ENCODE measurements at regions not wholly inside any gene's neighbourhood (a gene's known extent, or its start where the extent isn't known, plus 50 kb on each side); places are given as distances from the start of the nearest gene placed in this dataset.

- POLR2A ChIA-PET = no interaction called here
- H3K9me3 Mint-ChIP-seq (ENCODE audit: insufficient read depth) = no peaks in the 10 kb centered on the region
Observed at GRCh38 chr16:79769270-79769927, 168.9 kb upstream of the MAF start.

GRCh38 chr16:79768276-79768970 is 167.9 kb upstream of the MAF start:
- ATAC-seq (no peak), DNase-seq (no peak)
- CTCF ChIA-PET = interaction anchor here (1.0 kb wide), 1 partner anchor 8 kb away, joined by 3 read pairs; no protein-coding TSS in a partner anchor
- H3K27me3 Mint-ChIP-seq (ENCODE audit: low read depth) = peaks cover 15% of the 10 kb centered on the region
- POLR2A ChIA-PET = no interaction called here
- no peaks in the 10 kb centered on the region for H3K36me3 Mint-ChIP-seq (ENCODE audit: low read depth)
- no peak overlapping the region for H3K4me3 Mint-ChIP-seq
- H3K27ac Mint-ChIP-seq = no peak overlapping the region
- H3K4me1 Mint-ChIP-seq (ENCODE audit: low read depth) = peaks cover 9% of the 10 kb centered on the region
- H3K9me3 Mint-ChIP-seq (ENCODE audit: insufficient read depth) = no peaks in the 10 kb centered on the region

More at GRCh38 chr16:79769270-79769927, 168.9 kb upstream of the MAF start:
- Mint-ChIP-seq H3K36me3 (ENCODE audit: low read depth) (no peaks in the 10 kb centered on the region), H3K4me3 (peak overlapping the region; percentile 79), H3K27ac (no peak overlapping the region), H3K4me1 (ENCODE audit: low read depth) (peaks cover 9% of the 10 kb centered on the region), H3K27me3 (ENCODE audit: low read depth) (peaks cover 15% of the 10 kb centered on the region)
- CTCF ChIA-PET = interaction anchor here (1.0 kb wide), 1 partner anchor 9 kb away, joined by 3 read pairs; no protein-coding TSS in a partner anchor
- DNase-seq (no peak), ATAC-seq (no peak)

- Mint-ChIP-seq H3K4me3 (no peak overlapping the region), H3K36me3 (ENCODE audit: low read depth) (no peaks in the 10 kb centered on the region), H3K9me3 (ENCODE audit: insufficient read depth) (no peaks in the 10 kb centered on the region), H3K27me3 (ENCODE audit: low read depth) (peaks cover 15% of the 10 kb centered on the region), H3K27ac (no peak overlapping the region), H3K4me1 (ENCODE audit: low read depth) (peaks cover 9% of the 10 kb centered on the region)
- CTCF ChIA-PET = interaction anchor here (0.6 kb wide), 1 partner anchor 759 kb away, joined by 3 read pairs; no protein-coding TSS in a partner anchor
- ATAC-seq (no peak), DNase-seq (no peak)
- POLR2A ChIA-PET = no interaction called here
Observed at GRCh38 chr16:79767421-79768275, 167.1 kb upstream of the MAF start.

GRCh38 chr16:79765901-79766394 is 165.4 kb upstream of the MAF start:
- Mint-ChIP-seq H3K27ac (no peak overlapping the region), H3K4me3 (no peak overlapping the region), H3K9me3 (ENCODE audit: insufficient read depth) (no peaks in the 10 kb centered on the region), H3K36me3 (ENCODE audit: low read depth) (no peaks in the 10 kb centered on the region), H3K27me3 (ENCODE audit: low read depth) (peaks cover 8% of the 10 kb centered on the region), H3K4me1 (ENCODE audit: low read depth) (peaks cover 7% of the 10 kb centered on the region)
- ChIA-PET CTCF (no interaction called here), POLR2A (interaction anchor here (0.6 kb wide), 1 partner anchor 1803 kb away, joined by 3 read pairs; no protein-coding TSS in a partner anchor)
- ATAC-seq (no peak), DNase-seq (no peak)

- no peak for DNase-seq
- ChIA-PET CTCF (no interaction called here), POLR2A (no interaction called here)
- Mint-ChIP-seq H3K27me3 (ENCODE audit: low read depth) (peaks cover 5% of the 10 kb centered on the region), H3K9me3 (ENCODE audit: insufficient read depth) (no peaks in the 10 kb centered on the region), H3K36me3 (ENCODE audit: low read depth) (no peaks in the 10 kb centered on the region), H3K4me1 (ENCODE audit: low read depth) (peaks cover 3% of the 10 kb centered on the region), H3K27ac (no peak overlapping the region), H3K4me3 (no peak overlapping the region)
- ATAC-seq = no peak
Observed at GRCh38 chr16:79765431-79765830, 164.9 kb upstream of the MAF start.

GRCh38 chr16:79764415-79765110 is 164.0 kb upstream of the MAF start:
- ChIA-PET POLR2A (no interaction called here), CTCF (no interaction called here)
- peaks cover 4% of the 10 kb centered on the region for H3K27me3 Mint-ChIP-seq (ENCODE audit: low read depth)
- no peak for ATAC-seq
- no peaks in the 10 kb centered on the region for H3K36me3 Mint-ChIP-seq (ENCODE audit: low read depth)
- no peaks in the 10 kb centered on the region for H3K9me3 Mint-ChIP-seq (ENCODE audit: insufficient read depth)
- H3K27ac Mint-ChIP-seq = no peak overlapping the region
- no peak overlapping the region for H3K4me3 Mint-ChIP-seq
- no peak for DNase-seq
- no peaks in the 10 kb centered on the region for H3K4me1 Mint-ChIP-seq (ENCODE audit: low read depth)

GRCh38 chr16:79762217-79762616 is 161.7 kb upstream of the MAF start:
- POLR2A ChIA-PET = interaction anchor here (0.6 kb wide), 1 partner anchor 300 kb away, joined by 3 read pairs; no protein-coding TSS in a partner anchor
- no peaks in the 10 kb centered on the region for H3K9me3 Mint-ChIP-seq (ENCODE audit: insufficient read depth)
- CTCF ChIA-PET = no interaction called here

GRCh38 chr16:79758615-79759346 is 158.2 kb upstream of the MAF start:
- no peaks in the 10 kb centered on the region for H3K36me3 Mint-ChIP-seq (ENCODE audit: low read depth)
- no peaks in the 10 kb centered on the region for H3K9me3 Mint-ChIP-seq (ENCODE audit: insufficient read depth)
- H3K27me3 Mint-ChIP-seq (ENCODE audit: low read depth) = peaks cover 3% of the 10 kb centered on the region
- no peak for DNase-seq
- no peak overlapping the region for H3K4me3 Mint-ChIP-seq
- H3K4me1 Mint-ChIP-seq (ENCODE audit: low read depth) = peaks cover 11% of the 10 kb centered on the region
- ChIA-PET CTCF (no interaction called here), POLR2A (no interaction called here)
- H3K27ac Mint-ChIP-seq = no peak overlapping the region
- no peak for ATAC-seq

More at GRCh38 chr16:79762217-79762616, 161.7 kb upstream of the MAF start:
- Mint-ChIP-seq H3K36me3 (ENCODE audit: low read depth) (no peaks in the 10 kb centered on the region), H3K27me3 (ENCODE audit: low read depth) (no peaks in the 10 kb centered on the region), H3K27ac (no peak overlapping the region), H3K4me1 (ENCODE audit: low read depth) (no peaks in the 10 kb centered on the region), H3K4me3 (no peak overlapping the region)
- ATAC-seq (no peak), DNase-seq (no peak)

GRCh38 chr16:79757968-79758367 is 157.4 kb upstream of the MAF start:
- Mint-ChIP-seq H3K9me3 (ENCODE audit: insufficient read depth) (no peaks in the 10 kb centered on the region), H3K27me3 (ENCODE audit: low read depth) (peaks cover 3% of the 10 kb centered on the region), H3K36me3 (ENCODE audit: low read depth) (no peaks in the 10 kb centered on the region), H3K4me3 (no peak overlapping the region), H3K27ac (no peak overlapping the region), H3K4me1 (ENCODE audit: low read depth) (peaks cover 11% of the 10 kb centered on the region)
- DNase-seq = no peak
- CTCF ChIA-PET = no interaction called here
- ATAC-seq = no peak
- POLR2A ChIA-PET = no interaction called here

GRCh38 chr16:79757163-79757562 is 156.6 kb upstream of the MAF start:
- CTCF ChIA-PET = no interaction called here
- no peak for ATAC-seq
- Mint-ChIP-seq H3K4me1 (ENCODE audit: low read depth) (peaks cover 11% of the 10 kb centered on the region), H3K9me3 (ENCODE audit: insufficient read depth) (no peaks in the 10 kb centered on the region), H3K4me3 (no peak overlapping the region), H3K27ac (no peak overlapping the region), H3K27me3 (ENCODE audit: low read depth) (peaks cover 3% of the 10 kb centered on the region), H3K36me3 (ENCODE audit: low read depth) (no peaks in the 10 kb centered on the region)
- no peak for DNase-seq
- POLR2A ChIA-PET = no interaction called here

- H3K27ac Mint-ChIP-seq = no peak overlapping the region
- ATAC-seq = no peak
- H3K27me3 Mint-ChIP-seq (ENCODE audit: low read depth) = peaks cover 3% of the 10 kb centered on the region
- H3K4me3 Mint-ChIP-seq = no peak overlapping the region
- no peaks in the 10 kb centered on the region for H3K36me3 Mint-ChIP-seq (ENCODE audit: low read depth)
- no peak for DNase-seq
- ChIA-PET CTCF (no interaction called here), POLR2A (no interaction called here)
- no peaks in the 10 kb centered on the region for H3K9me3 Mint-ChIP-seq (ENCODE audit: insufficient read depth)
- H3K4me1 Mint-ChIP-seq (ENCODE audit: low read depth) = peaks cover 11% of the 10 kb centered on the region
Observed at GRCh38 chr16:79756571-79756970, 156.0 kb upstream of the MAF start.
